ENCODE measurements at regions not wholly inside any gene's neighbourhood (a gene's known extent, or its start where the extent isn't known, plus 50 kb on each side); places are given as distances from the start of the nearest gene placed in this dataset.

DNA sequence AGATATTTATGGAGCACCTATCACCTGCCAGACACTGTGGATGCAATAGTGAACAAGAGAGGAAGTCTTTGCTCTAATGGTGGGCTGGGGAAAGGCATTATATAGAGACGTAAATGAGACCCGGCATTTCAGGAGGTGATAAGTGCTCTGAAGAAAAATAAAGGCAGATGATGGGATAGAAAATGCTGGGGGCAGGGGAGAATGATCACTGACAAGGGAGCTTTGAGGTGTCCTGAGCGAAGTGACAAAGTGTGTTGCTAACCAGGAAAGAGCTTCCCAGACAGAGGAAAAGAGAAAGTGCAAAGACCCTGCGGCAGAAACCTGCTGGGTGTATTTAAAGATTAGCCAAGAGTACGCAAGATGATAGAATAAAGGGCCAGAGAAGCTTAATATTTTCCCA is 1096.1 kb downstream of the BCL11B start:
- H3K4me3 ChIP-seq (ENCODE audit: insufficient read length, low read depth), result no peak overlapping the region
- TF ChIP-seq YY1 (IDR thresholded peaks at IDR 0.05; ENCODE audit: insufficient read depth, insufficient read length), result no peak
- no peak for TF ChIP-seq ZNF274 (IDR thresholded peaks at IDR 0.05; ENCODE audit: low read depth, low read length)
- no peaks in the 10 kb centered on the region for H3K27me3 ChIP-seq (ENCODE audit: insufficient read depth, insufficient read length)
- H3K9ac ChIP-seq (ENCODE audit: insufficient read length, low read depth), result no peak overlapping the region
- H3K36me3 ChIP-seq (ENCODE audit: insufficient read depth, insufficient read length, low read length), result no peaks in the 10 kb centered on the region
- no peak for DNase-seq (ENCODE audit: low read depth, low spot score)
- no peaks in the 10 kb centered on the region for H3K9me3 ChIP-seq (ENCODE audit: insufficient read depth, low read length)
- H3K4me1 ChIP-seq (ENCODE audit: insufficient read depth, insufficient read length), result no peaks in the 10 kb centered on the region

DNA sequence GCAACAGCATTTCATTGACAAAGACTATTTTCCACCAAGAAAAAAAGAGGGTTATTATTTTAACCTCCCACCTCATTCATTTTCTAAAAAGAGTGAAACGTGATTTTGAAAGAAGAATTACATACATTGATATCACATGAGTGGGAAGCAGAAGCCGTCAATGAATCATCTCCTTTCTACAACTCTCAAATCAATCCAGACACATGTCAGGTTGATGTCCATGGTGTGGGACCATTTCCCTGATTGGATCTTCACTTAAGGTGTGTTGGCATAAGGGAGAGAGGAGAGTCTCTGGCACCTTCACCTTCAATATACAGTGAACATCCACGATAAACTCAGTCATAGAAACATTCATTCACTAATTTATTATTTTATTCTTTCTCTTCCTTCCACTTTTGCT is 1095.1 kb downstream of the BCL11B start:
- H3K9me3 ChIP-seq (ENCODE audit: insufficient read depth, low read length), result no peaks in the 10 kb centered on the region
- no peak for DNase-seq (ENCODE audit: low read depth, low spot score)
- no peaks in the 10 kb centered on the region for H3K36me3 ChIP-seq (ENCODE audit: insufficient read depth, insufficient read length, low read length)
- H3K27me3 ChIP-seq (ENCODE audit: insufficient read depth, insufficient read length), result no peaks in the 10 kb centered on the region
- no peak overlapping the region for H3K9ac ChIP-seq (ENCODE audit: insufficient read length, low read depth)
- TF ChIP-seq YY1 (IDR thresholded peaks at IDR 0.05; ENCODE audit: insufficient read depth, insufficient read length) (no peak), ZNF274 (IDR thresholded peaks at IDR 0.05; ENCODE audit: low read depth, low read length) (no peak), SUZ12 (IDR thresholded peaks at IDR 0.05; ENCODE audit: extremely low read depth, insufficient read depth, insufficient read length) (no peak)
- no peaks in the 10 kb centered on the region for H3K4me1 ChIP-seq (ENCODE audit: insufficient read depth, insufficient read length)
- no peak overlapping the region for H3K4me3 ChIP-seq (ENCODE audit: insufficient read length, low read depth)

DNA sequence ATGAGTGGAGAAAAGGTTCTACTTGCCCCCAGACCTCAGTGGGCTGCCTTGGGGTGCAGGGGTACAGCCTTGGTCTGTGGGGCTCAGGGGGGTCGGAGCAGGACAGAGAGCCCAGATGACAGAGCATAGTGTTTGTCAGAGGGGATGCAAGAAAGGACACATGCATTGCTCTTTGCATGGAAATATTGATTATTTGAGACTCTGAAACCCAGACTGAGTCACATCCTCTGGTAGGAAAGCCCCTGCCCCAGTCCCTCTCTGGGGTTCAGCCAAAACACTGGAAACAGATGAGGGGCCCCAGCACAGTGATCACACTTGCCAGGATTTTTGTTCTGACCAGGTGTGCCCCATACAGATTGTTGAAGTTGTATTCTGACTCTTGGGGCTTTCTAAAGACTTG is 1094.4 kb downstream of the BCL11B start:
- Histone ChIP-seq H3K4me3 (ENCODE audit: insufficient read length, low read depth) (no peak overlapping the region), H3K27me3 (ENCODE audit: insufficient read depth, insufficient read length) (no peaks in the 10 kb centered on the region), H3K9me3 (ENCODE audit: insufficient read depth, low read length) (no peaks in the 10 kb centered on the region), H3K4me1 (ENCODE audit: insufficient read depth, insufficient read length) (no peaks in the 10 kb centered on the region), H3K36me3 (ENCODE audit: insufficient read depth, insufficient read length, low read length) (no peaks in the 10 kb centered on the region), H3K9ac (ENCODE audit: insufficient read length, low read depth) (no peak overlapping the region)
- TF ChIP-seq SUZ12 (IDR thresholded peaks at IDR 0.05; ENCODE audit: extremely low read depth, insufficient read depth, insufficient read length), result no peak
- TF ChIP-seq ZNF274 (IDR thresholded peaks at IDR 0.05; ENCODE audit: low read depth, low read length), result no peak
- no peak for TF ChIP-seq YY1 (IDR thresholded peaks at IDR 0.05; ENCODE audit: insufficient read depth, insufficient read length)
- DNase-seq (ENCODE audit: low read depth, low spot score), result no peak

DNA sequence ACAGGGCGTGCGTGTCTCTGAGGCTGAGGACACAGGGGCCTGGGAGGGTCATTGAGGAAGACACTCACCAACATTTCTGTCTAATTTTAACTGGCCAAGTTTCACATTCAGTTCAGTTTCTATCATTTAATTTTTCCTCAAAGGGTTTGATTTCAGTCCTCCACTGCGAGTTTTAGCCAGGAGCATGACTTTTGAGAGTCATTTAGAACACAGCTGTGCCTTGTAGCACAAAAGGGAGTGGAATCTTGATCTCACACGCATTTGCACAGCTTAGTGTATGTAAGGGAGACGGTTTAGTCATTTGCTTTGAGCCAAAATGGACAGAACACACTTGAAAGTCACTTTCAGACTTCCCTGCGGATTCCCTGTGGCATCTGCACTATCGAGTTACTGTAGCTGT is 1090.8 kb downstream of the BCL11B start:
- TF ChIP-seq YY1 (IDR thresholded peaks at IDR 0.05; ENCODE audit: insufficient read depth, insufficient read length) (no peak), SUZ12 (IDR thresholded peaks at IDR 0.05; ENCODE audit: extremely low read depth, insufficient read depth, insufficient read length) (no peak), ZNF274 (IDR thresholded peaks at IDR 0.05; ENCODE audit: low read depth, low read length) (no peak)
- H3K36me3 ChIP-seq (ENCODE audit: insufficient read depth, insufficient read length, low read length), result no peaks in the 10 kb centered on the region
- DNase-seq (ENCODE audit: low read depth, low spot score), result no peak
- no peaks in the 10 kb centered on the region for H3K4me1 ChIP-seq (ENCODE audit: insufficient read depth, insufficient read length)
- H3K9ac ChIP-seq (ENCODE audit: insufficient read length, low read depth), result no peak overlapping the region
- H3K4me3 ChIP-seq (ENCODE audit: insufficient read length, low read depth), result no peak overlapping the region
- no peaks in the 10 kb centered on the region for H3K27me3 ChIP-seq (ENCODE audit: insufficient read depth, insufficient read length)
- H3K9me3 ChIP-seq (ENCODE audit: insufficient read depth, low read length), result no peaks in the 10 kb centered on the region

DNA sequence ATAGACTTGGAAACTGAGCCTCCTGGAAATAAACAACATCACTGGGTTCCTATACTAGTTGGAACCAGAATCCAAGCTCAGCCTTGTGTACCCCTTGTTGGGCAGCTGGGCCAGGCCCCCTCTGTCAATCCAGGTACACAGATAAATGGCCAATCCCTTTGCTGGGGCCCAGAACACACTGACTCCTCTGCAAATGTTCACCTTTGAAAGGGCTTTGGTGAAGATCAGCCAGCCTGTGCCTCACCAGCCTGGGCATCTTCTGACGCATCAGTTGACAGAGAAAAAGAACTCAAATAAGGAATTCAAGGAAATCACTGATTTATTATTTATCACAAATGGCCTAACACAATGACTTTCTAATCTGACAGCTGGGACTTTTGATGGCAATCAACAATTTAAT is 1090.2 kb downstream of the BCL11B start:
- no peak overlapping the region for H3K4me3 ChIP-seq (ENCODE audit: insufficient read length, low read depth)
- no peak overlapping the region for H3K9ac ChIP-seq (ENCODE audit: insufficient read length, low read depth)
- no peaks in the 10 kb centered on the region for H3K36me3 ChIP-seq (ENCODE audit: insufficient read depth, insufficient read length, low read length)
- H3K9me3 ChIP-seq (ENCODE audit: insufficient read depth, low read length), result no peaks in the 10 kb centered on the region
- no peak for TF ChIP-seq SUZ12 (IDR thresholded peaks at IDR 0.05; ENCODE audit: extremely low read depth, insufficient read depth, insufficient read length)
- TF ChIP-seq ZNF274 (IDR thresholded peaks at IDR 0.05; ENCODE audit: low read depth, low read length), result no peak
- TF ChIP-seq YY1 (IDR thresholded peaks at IDR 0.05; ENCODE audit: insufficient read depth, insufficient read length), result no peak
- H3K4me1 ChIP-seq (ENCODE audit: insufficient read depth, insufficient read length), result no peaks in the 10 kb centered on the region
- H3K27me3 ChIP-seq (ENCODE audit: insufficient read depth, insufficient read length), result no peaks in the 10 kb centered on the region
- DNase-seq (ENCODE audit: low read depth, low spot score), result no peak

DNA sequence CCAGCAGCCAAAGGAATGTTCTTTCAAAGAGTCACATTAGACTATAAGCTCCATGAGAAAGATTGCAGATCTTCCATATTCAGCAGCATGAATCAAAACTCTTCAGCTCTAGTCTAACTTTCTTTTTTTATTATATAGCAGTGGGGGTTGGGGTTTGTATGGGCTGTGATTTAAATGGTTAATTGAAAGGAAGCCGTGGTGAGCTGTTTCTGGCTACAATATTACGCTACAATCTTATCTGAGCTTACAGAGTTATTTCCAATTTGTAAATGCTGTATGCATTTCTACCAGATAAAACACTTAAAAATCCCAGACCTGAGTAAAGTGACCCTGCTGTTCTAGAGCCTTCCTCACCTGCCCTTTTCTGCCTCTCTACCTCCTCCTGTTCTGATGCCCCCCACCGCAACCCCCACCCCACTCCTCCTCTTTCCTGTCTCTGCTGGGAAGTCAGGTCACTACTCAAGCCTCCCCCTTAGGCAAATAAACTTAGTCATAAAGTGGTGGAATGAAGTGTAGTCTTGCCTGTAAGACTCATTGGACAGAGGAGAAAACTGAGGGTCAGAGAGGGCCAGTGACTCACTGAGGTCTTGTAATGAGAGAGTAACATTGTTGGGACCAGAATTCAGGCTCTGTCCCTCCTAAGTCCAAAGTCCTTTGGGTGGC is 1089.5 kb downstream of the BCL11B start:
- no peaks in the 10 kb centered on the region for H3K9me3 ChIP-seq (ENCODE audit: insufficient read depth, low read length)
- H3K27me3 ChIP-seq (ENCODE audit: insufficient read depth, insufficient read length), result no peaks in the 10 kb centered on the region
- no peaks in the 10 kb centered on the region for H3K4me1 ChIP-seq (ENCODE audit: insufficient read depth, insufficient read length)

DNA sequence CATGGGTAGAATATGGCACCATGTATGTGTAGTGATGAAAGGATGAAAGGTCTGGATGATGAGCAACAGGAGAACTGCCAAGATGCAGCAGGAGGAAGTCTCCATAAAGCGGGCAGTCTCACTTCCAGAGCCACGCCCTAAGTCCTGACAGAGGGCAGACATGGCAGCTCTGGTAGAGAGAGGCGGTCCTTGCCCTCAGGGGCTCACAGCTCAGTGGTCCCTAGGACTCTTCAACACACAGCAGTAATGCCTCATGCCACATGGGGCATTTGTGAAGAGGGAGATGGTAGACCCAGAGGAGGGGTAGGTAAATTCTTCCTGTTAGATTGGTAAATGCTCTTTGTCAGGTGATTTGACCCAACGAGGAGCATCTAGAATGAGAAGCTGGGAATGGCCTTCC is 1088.4 kb downstream of the BCL11B start:
- no peak for DNase-seq (ENCODE audit: low read depth, low spot score)
- Histone ChIP-seq H3K27me3 (ENCODE audit: insufficient read depth, insufficient read length) (no peaks in the 10 kb centered on the region), H3K9ac (ENCODE audit: insufficient read length, low read depth) (no peak overlapping the region), H3K4me3 (ENCODE audit: insufficient read length, low read depth) (no peak overlapping the region), H3K9me3 (ENCODE audit: insufficient read depth, low read length) (no peaks in the 10 kb centered on the region), H3K4me1 (ENCODE audit: insufficient read depth, insufficient read length) (no peaks in the 10 kb centered on the region), H3K36me3 (ENCODE audit: insufficient read depth, insufficient read length, low read length) (no peaks in the 10 kb centered on the region)
- TF ChIP-seq ZNF274 (IDR thresholded peaks at IDR 0.05; ENCODE audit: low read depth, low read length) (no peak), SUZ12 (IDR thresholded peaks at IDR 0.05; ENCODE audit: extremely low read depth, insufficient read depth, insufficient read length) (no peak), YY1 (IDR thresholded peaks at IDR 0.05; ENCODE audit: insufficient read depth, insufficient read length) (no peak)

More for the DNA sequence above, 1089.5 kb downstream of the BCL11B start:
- DNase-seq (ENCODE audit: low read depth, low spot score), result no peak
- no peak overlapping the region for H3K4me3 ChIP-seq (ENCODE audit: insufficient read length, low read depth)
- no peaks in the 10 kb centered on the region for H3K36me3 ChIP-seq (ENCODE audit: insufficient read depth, insufficient read length, low read length)
- TF ChIP-seq YY1 (IDR thresholded peaks at IDR 0.05; ENCODE audit: insufficient read depth, insufficient read length) (no peak), SUZ12 (IDR thresholded peaks at IDR 0.05; ENCODE audit: extremely low read depth, insufficient read depth, insufficient read length) (no peak), ZNF274 (IDR thresholded peaks at IDR 0.05; ENCODE audit: low read depth, low read length) (no peak)
- H3K9ac ChIP-seq (ENCODE audit: insufficient read length, low read depth), result no peak overlapping the region
